DND-41 (cell line): ENCODE measurements at regions not wholly inside any gene's neighbourhood (a gene's known extent, or its start where the extent isn't known, plus 50 kb on each side); places are given as distances from the start of the nearest gene placed in this dataset.

ENCODE experiments used
- CTCF ChIP-seq: IDR thresholded peaks from 2 replicates; pipeline ENCODE4 v1.5.1; 2012; ENCODE audit warnings: borderline replicate concordance, low read length, moderate library complexity, mild to moderate bottlenecking; ENCODE audit not compliant: poor library complexity, severe bottlenecking; ENCODE audit errors: extremely low read depth
- EZH2 ChIP-seq: IDR thresholded peaks from 3 replicates; pipeline ENCODE4 v1.6.1; 2012; ENCODE audit warnings: borderline replicate concordance, low read depth, mild to moderate bottlenecking, moderate library complexity, low read length, inconsistent platforms; ENCODE audit not compliant: severe bottlenecking

DNA sequence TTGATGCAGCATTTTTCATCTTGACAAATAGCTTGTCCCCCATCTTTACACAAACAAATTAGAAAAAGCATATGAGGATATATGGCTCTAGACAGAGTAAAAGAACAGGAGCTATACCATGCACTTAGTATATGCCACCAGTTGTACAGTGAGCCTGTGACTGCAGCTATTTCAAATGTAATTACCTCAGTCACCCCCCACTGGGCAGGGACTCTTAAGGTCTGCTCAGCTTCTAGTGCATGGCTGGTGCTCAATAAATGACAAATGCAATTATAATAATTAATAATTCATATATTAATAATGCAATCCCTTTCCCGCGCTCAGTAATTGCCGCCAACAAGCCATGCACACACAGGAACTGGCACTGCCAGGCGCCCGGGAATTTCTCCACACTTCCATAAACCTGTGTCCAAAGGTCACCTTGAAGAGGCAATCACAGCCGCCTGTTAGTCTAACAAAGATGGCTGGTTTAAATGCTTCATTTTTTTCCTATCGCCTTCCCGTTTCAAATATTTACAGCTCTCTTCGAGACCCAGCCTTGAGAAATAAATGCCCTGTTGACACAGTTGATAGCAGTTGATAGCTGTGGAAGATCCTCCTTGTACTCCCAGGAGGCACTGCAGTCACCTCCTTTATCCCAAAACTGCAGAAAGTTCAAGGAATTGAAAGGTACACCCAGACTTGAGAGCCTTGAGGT lies 156.6 kb downstream of the INO80D start:
- TF ChIP-seq CTCF, result no peak
- TF ChIP-seq EZH2, result no peak
